ENCODE measurements at regions not wholly inside any gene's neighbourhood (a gene's known extent, or its start where the extent isn't known, plus 50 kb on each side); places are given as distances from the start of the nearest gene placed in this dataset.
"Not testable (repeated sequence)": the region's sequence is repeated elsewhere in the genome, so short reads cannot be mapped to it uniquely, and the experiment has no call there.

GRCh38 chr18:49731860-49732311 is 81.4 kb downstream of the ACAA2 start:
- no peak for DNase-seq (ENCODE audit: low read depth)

DNA sequence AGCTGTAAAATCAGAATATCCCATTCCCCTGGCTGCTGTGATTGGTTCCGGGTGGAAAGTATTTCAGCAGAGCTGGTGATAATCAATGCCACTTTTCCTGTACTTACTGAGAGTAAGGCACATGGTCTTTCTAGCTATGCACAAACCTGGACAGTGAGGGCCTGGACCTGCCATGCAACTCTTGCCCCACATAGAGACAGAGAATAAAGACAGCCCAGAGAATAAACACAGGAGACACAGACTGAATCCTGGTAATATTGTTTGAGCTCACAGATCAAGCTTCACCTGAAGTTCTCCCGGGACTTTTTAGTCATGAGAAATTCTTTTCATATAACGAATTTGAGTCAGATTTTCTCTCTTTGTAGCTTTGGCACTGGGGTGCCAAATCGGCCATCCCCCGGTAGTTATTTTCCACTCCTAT is 81.9 kb downstream of the ACAA2 start:
- no peak for DNase-seq (ENCODE audit: low read depth)

GRCh38 chr18:49730951-49731391 is 82.4 kb downstream of the ACAA2 start:
- DNase-seq (ENCODE audit: low read depth) = no peak

DNA sequence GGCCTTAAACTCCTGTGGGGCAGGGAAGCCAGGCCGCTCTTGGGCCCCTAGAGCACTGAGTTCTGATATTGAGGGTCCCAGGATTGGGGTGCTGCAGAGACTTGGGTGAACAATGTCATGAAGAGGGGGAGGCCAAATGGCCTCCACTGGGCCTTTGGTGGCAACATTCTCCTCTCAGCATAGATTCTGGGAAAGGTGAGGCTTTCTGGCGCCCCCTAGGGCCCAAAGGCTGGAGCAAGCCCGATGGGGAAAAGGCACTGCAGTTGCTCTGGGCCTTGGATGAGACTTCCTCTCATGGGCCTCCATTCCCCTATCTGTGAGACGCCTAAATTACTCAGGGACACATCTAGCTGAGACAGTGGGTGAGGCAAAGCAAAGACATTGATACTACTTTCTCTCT is 84.8 kb downstream of the ACAA2 start:
- DNase-seq (ENCODE audit: low read depth) = no peak

DNA sequence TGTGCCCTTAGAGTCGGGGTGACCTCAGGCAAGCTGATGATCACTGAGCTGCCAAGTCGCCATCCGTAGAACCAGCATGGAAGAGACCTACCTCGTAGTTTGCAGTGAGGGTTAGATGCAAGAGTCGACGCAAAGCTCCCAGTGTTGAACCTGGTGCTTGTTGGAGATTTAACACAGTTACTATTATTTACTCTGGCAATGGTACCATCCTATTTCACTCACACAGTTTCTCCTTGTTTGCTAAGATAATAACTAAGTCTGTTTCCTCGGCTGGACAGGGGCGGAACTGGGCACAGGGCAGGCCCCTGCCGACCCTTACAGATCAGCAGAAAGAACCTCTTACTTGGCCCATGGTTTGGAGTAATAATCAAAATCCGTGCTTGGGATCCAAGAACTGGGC is 85.5 kb downstream of the ACAA2 start:
- DNase-seq (ENCODE audit: low read depth) = no peak

- DNase-seq (ENCODE audit: low read depth) = no peak
Measured at GRCh38 chr18:49726675-49726963, 86.7 kb downstream of the ACAA2 start.

GRCh38 chr18:49725809-49726674 is 87.3 kb downstream of the ACAA2 start:
- peak; percentile 83 for DNase-seq (ENCODE audit: low read depth)

- DNase-seq (ENCODE audit: low read depth) = no peak
Measured at GRCh38 chr18:49723648-49724180, 89.6 kb downstream of the ACAA2 start.

- no peak for DNase-seq (ENCODE audit: low read depth)
Measured at GRCh38 chr18:49722477-49722876, 90.9 kb downstream of the ACAA2 start.

GRCh38 chr18:49721981-49722380 is 91.4 kb downstream of the ACAA2 start:
- no peak for DNase-seq (ENCODE audit: low read depth)

GRCh38 chr18:49720944-49721343 is 92.4 kb downstream of the ACAA2 start:
- not testable (repeated sequence) for DNase-seq (ENCODE audit: low read depth)

DNA sequence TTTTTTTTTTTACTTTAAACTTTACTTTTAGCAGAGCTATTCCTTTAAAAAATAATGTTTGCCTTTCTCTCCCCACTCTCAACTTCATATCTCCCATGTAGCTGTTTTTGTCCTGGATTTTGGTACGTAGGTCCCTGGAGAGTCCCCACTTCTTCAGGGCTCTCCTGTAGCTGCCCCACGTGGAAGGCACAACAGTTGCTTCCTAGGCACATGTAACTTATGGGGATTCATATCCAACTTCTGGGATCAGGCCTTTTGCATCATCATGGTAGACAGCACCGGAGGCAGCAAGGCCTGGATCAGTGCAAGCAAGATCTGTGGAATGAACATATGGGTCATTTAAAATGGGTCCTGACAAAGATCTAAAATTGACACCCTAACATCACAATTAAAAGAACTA is 95.7 kb downstream of the ACAA2 start:
- DNase-seq (ENCODE audit: low read depth) = no peak

DNA sequence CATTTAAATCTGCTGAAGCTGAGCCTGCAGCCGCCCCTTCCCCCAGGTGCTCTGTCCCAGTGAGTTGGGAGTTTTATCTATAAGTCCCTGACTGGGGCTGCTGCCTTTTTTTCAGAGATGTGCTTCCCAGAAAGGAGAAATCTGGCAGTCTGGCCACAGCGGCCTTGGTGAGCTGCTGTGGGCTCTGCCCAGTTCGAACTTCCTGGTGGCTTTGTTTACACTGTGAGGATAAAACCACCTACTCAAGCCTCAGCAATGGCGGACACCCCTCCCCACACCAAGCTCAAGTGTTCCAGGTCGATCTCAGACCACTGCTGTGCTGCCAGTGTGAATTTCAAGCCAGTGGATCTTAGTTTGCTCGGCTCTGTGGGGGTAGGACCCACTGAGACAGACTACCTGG is 97.3 kb downstream of the ACAA2 start:
- DNase-seq (ENCODE audit: low read depth) = no peak

DNA sequence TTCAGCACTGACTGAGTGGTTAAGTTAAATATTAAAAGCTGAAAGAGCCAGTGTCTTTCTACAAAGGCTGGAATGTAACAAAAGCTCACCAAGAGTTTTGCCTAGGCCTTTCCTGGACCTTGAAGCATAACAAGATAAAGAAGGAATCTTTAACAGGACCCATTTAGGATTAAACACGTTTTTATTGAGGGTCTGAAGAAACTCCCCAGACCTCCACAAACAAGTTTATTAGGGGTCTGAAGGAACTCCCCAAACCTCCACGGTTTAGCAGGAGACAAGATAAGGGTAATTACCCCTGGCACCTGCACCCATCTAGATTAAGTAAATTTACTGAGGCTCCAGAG is 104.0 kb downstream of the ACAA2 start:
- DNase-seq (ENCODE audit: low read depth) = no peak

- no peak for DNase-seq (ENCODE audit: low read depth)
Measured at GRCh38 chr18:49708662-49709346, 104.5 kb downstream of the ACAA2 start.

- no peak for DNase-seq (ENCODE audit: low read depth)
Measured at GRCh38 chr18:49707599-49707998, 105.7 kb downstream of the ACAA2 start.

DNA sequence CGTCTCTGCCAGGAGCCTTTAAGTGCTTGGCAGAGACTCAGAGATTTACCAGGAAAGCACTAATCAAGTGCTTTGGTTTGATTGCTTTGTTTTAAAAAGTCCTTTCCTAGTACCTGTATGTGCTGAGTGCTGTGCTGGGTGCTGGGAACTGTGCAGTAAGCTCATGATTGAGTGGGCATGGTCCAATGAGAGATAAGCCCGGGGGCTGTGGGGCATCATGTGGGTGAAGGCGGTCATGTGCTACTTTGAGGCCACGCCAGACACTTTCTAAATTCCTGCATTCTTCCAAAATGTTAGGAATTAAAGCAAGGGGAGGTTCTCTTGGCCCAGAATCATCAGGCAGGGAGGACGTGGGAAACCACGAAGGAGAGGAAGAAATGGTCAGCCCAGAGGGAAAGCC is 109.0 kb downstream of the ACAA2 start:
- DNase-seq (ENCODE audit: low read depth) = no peak

DNA sequence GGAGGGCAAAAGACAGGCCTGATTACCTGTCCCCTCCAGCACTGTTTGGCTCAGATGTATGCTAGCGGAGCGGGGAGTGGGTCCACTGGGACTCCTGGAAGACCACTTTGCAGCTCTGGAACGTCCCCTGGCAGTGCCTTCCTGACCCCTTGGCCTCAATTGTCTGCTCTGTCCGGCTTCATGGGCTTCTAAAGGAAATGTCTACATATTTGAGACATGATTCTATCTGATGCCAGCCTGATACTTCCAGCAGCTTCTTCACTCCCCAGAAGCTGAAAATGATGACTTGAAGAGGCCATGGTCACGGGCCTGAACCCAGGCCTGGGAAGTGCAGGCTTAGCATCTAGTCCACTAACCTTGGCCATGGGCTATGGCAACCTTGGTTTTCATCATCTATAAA is 112.1 kb downstream of the ACAA2 start:
- no peak for DNase-seq (ENCODE audit: low read depth)

GRCh38 chr18:49699303-49699702 is 114.0 kb downstream of the ACAA2 start:
- no peak for DNase-seq (ENCODE audit: low read depth)

DNA sequence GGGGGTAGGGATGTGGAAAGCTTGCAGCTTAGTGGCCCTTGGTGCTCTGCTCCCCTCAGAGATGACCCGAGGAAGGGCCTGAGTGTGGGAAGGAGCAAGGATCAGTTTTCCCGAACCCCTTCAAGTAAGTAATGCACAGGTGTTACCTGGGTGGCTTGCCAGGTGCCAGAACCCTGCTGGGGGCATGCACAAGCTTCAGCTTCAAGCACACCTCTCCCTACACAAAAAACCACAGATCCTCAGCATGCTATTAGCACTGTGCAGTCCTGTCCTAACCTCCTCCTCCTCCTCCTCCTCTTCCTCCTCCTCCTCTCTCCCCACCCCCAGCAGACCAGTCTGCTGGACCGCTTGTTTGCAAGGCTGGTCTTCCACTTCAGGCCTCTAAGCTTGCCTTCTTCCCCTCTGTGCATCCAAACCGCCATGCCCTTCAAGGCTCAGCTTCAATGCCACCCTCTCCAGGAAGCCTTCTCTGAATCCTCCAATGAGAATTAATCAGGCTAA is 114.8 kb downstream of the ACAA2 start:
- no peak for DNase-seq (ENCODE audit: low read depth)

DNA sequence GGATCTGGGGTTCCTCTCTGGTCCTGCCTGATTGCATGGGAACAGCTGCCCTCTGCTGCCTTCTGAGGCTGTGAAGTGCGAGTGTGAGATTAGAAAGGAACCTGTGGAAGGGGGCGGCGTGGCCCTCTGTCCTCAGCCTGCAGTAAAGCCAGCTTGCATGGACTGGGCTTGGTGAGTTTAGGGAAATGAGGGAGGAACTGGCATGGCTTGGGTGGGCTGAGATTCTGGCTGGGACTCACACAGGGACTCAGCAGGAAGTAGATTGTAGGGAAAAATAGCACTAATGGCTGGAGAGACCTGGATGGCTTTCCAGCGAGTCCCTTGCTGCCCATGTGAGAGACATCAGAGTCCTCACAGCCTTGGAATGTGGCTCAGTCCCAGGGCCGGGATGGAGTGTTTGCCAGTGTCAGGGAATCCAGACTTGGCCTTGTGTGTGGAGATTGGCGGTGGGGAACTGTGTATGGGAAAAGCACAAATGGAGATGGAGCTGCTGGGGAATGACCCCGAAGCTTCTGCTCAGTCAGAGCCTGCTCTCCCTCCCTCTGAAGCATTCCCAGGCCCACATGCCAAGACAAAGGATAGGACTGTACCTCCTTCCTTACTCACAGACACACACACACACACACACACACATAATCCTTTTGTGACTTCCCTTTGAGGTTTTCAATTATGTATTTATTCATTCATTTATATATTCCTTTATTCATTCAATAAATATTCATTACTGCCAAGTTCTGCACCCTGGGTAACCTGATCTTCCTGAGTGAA is 115.4 kb downstream of the ACAA2 start:
- peak; percentile 25 for DNase-seq (ENCODE audit: low read depth)

DNA sequence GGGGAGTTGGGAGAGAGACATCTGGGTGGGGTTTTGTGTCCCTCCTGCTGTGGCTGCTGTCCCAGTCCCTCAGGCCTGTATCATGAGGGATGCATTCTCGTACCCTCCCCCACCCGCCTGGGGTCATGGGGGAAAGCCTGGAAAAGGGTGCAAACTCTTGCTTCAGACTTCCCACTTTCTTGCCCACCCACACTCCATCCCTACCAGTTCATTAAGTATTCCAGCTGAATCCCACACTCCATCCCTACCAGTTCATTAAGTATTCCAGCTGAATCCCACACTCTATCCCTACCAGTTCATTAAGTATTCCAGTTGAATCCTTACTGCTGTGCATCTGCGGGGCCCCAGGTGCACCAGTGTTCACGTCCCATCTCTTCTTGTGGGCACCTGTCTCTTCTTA is 116.3 kb downstream of the ACAA2 start:
- no peak for DNase-seq (ENCODE audit: low read depth)

All from GM04503 (cell line).